ENCODE measurements at regions not wholly inside any gene's neighbourhood (a gene's known extent, or its start where the extent isn't known, plus 50 kb on each side); places are given as distances from the start of the nearest gene placed in this dataset.

GRCh38 chr9:90033028-90033650, 428.3 kb downstream of the GADD45G start:
- TF ChIP-seq CTCF (IDR thresholded peaks at IDR 0.05; ENCODE audit: poor library complexity) (no peak), EZH2 (IDR thresholded peaks at IDR 0.05; ENCODE audit: borderline replicate concordance) (no peak), EZH2phosphoT487 (IDR thresholded peaks at IDR 0.05; ENCODE audit: low read depth, severe bottlenecking, unreplicated experiment) (no peak)

All from hepatocyte (in vitro differentiated cells).